Fibroblast of villous mesenchyme (primary cell): ENCODE measurements at regions not wholly inside any gene's neighbourhood (a gene's known extent, or its start where the extent isn't known, plus 50 kb on each side); places are given as distances from the start of the nearest gene placed in this dataset.

Experiments used
- DNase-seq: peaks from one replicate; pipeline ENCODE4 v3.0.0-alpha.2; 2010; ENCODE audit warnings: low read depth
- H3K4me3 ChIP-seq: 2 replicates; pipeline ENCODE4 v1.5.1; 2011; ENCODE audit warnings: low read depth, mild to moderate bottlenecking, low read length
- CTCF ChIP-seq: IDR thresholded peaks from 2 replicates; pipeline ENCODE4 v1.5.1; 2012; ENCODE audit warnings: low read depth, mild to moderate bottlenecking, low read length; ENCODE audit not compliant: insufficient read depth

GRCh38 chr16:51009813-51010212 lies 141.3 kb downstream of the SALL1 start:
- no peak overlapping the region for H3K4me3 ChIP-seq
- TF ChIP-seq CTCF = no peak
- DNase-seq = no peak

GRCh38 chr16:51009359-51009758 lies 141.7 kb downstream of the SALL1 start:
- DNase-seq = no peak
- no peak overlapping the region for H3K4me3 ChIP-seq
- TF ChIP-seq CTCF = no peak

- no peak overlapping the region for H3K4me3 ChIP-seq
- no peak for DNase-seq
- TF ChIP-seq CTCF = no peak
These were observed 142.5 kb downstream of the SALL1 start for GRCh38 chr16:51008607-51009006.

GRCh38 chr16:51008037-51008436 lies 143.0 kb downstream of the SALL1 start:
- no peak for DNase-seq
- no peak overlapping the region for H3K4me3 ChIP-seq
- no peak for TF ChIP-seq CTCF

- DNase-seq = no peak
- TF ChIP-seq CTCF = no peak
- H3K4me3 ChIP-seq = no peak overlapping the region
These were observed 147.1 kb downstream of the SALL1 start for GRCh38 chr16:51003850-51004566.

- no peak for TF ChIP-seq CTCF
These were observed 148.1 kb downstream of the SALL1 start for GRCh38 chr16:51002881-51003490.

More at GRCh38 chr16:51002881-51003490, 148.1 kb downstream of the SALL1 start:
- DNase-seq = no peak
- H3K4me3 ChIP-seq = no peak overlapping the region
